ENCODE measurements at regions not wholly inside any gene's neighbourhood (a gene's known extent, or its start where the extent isn't known, plus 50 kb on each side); places are given as distances from the start of the nearest gene placed in this dataset.

DNA sequence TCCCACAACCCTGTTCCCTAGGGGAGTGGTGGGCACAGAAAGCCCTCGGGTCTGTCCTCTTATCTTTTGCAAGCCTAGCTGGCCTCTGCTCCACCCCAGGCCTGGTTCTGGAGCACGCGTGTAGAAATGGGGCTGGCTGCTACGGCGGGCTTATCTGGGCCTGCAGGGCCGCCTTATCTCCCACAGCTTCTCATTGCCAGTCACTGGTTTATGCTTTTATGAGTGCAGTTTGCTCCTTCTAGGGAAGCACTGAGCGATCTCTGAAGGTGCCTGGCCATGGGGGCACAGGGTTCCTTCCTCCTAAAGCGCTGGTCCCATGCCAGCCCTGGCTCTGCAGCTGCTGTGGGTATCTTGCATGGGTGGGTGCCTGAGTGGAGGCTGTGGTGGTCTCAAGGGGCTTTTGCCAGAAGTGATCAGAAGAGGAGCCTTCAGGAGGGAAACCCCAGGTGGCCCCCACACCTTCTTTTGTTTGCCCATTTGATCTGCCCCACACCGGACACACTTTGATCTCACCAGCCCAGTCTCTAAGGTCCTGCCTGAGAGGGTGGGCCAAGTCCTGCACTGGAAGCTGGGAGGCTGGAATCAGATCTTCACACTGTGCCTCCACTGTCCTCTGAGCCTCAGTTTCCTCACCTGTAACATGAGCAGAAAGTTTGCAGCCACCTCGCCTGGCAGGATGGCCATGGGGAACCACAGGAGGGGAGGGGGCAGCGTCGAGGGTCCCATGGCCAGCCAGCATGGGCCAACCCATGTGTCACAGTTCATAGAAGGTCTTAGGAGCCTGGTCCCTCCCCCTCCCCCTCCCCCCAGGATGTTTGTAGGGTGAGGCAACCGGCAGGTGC, 86.6 kb upstream of the FGF3 start:
- no peak for DNase-seq

DNA sequence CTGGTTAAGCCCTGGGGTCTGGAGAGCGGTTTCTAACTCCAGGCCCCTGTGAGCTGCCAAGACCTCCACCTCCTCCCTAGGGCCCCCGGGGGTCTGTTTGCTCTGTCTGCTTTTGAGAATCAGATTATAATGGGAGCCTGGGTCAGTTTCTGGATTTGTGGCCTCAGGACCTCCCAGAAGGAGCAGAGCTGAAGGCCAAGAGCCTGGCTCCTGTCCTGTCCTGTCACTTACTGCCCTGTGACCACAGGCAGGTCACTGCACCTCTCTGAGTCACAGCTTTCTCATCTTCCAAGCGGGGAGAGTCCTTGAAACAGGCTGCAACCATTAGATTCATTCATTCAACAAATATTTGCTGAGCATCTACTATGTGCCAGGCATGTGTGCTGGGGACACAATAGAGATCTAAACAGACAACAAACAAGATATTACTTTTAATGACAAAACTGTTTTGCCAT, 87.3 kb upstream of the FGF3 start:
- no peak for DNase-seq

DNA sequence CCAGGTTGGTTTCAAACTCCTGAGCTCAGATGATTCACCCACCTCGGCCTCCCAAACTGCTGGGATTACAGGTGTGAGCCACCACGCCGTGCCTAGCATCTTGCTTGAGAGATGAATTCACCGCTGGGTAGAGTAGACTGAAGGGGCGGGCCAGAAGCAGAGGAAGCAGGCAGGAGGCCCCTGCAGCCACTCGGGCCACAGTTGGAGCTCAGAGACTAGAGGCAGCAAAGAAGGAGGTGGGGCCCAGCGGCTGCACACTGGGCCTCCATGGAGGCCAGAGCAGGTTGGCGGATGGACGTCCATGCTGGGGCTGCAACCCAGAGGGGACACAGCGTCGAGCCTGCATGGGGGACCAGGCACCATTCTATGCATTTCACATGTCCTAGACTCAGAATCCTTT, 88.4 kb upstream of the FGF3 start:
- no peak for DNase-seq

DNA sequence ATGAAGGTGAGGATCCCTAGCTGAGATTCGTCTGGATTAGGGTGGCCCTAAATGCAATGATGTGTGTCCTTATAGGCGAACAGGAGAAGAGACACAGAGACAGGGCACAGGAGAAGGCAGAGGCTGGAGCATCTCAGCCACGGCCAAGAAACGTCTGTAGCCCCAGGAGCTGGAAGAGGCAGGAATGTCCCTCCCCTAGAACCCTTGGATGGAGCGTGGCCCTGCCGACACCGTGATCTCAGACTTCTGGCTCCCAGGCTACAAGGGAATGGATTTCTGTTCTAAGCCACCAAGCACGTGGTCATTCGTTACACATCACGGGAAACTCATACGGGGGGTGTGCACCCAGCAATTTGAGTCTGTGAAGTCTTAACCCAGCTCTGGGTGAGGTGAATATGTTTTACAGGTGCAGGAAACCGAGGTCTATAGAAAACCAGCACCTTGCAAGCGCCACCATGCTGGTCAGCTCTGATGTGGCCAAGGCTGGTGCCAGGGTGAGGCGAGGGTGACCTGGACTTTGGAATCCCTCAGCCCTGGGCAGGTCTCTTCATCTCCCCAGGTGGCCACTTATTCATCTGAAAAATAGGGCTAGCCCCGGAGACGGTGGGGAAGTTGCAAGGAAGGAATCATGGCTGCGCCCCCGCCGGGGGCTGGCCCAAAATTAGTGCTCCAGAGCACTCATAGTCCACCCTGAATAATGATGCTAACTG, 89.5 kb upstream of the FGF3 start:
- DNase-seq, result no peak

DNA sequence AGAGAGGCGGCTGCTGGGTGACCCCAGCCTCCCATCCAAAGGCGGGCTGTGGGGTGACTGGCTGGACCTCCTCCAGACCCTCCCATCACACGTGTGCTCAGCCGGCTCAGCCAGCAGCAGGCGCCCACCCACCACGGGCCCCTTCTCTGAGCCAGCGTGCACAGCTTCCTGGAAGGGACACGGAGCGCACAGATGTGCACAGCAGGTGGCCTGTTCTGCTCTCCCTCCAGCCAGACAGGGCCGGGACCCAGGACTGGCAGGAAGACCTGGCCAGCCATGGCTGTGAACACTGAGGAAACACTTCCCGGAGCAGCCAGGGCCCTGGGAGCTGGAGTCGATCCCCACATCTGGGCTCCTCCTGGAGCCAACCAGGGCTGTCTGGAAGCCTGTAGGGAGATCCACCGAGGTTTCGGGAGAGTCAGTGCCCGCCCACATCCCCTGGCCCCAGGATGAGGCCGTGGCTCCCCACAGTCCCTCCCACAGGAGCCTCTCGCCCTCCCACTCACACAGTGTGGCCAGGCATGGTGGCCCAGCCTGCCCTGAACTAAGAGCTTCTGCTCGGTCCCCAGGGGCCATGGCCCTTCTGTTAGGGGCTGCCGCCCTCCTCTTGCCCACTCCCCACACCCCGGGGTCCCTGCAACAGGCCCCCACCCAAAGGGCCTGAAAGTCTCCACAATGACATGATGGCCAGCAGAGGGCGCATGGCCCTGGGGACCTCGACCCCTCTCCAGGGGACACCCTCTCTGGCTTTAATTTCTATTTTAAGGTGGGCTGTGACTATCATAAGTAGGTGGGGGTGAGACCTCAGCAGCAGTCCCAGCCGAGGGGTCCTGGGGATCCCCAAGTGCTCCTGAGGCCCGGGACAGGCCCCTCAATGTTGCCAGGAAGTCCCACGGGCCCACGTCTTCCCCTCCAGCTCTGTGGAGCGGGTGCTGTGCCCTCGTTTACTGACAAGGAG, 90.6 kb upstream of the FGF3 start:
- peak in 1 of 2 experiments; percentile 53 for DNase-seq

DNA sequence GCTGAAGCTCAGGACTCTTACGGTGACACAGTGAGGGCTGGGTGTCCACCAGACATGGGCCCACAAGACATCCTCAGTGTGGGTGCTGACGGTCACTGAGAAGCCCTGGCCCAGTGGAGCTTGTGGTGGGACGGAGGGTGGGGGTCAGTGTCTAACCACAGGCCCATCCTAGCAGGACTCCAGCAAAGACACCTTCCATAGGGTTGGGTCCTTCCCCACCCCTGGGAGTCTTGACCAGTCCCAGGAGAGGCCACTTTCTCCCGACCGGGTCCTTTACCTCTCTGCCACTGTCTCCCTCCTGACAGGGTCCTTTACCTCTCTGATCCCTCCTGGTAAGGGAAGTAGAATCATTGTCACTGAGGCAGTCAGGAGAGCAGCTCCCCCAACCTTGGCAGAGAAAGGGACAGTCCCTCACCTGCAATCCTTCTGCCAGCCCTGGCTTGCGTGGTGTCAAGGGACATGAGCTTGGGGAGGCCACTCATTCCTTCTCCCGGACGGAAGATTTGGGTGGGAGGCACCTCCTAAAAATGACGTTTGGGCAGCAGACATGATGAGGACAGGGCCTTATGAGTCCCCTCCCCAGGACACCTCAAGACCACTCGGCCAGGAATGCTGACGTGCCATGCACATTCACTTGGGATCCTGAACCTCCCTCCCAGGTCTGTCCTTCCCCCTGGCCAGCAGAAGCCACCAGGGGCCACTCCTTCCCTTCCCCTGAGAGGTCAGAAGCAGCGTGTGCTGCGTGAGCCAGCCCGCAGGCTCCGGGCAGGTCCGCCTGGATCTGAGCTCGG, 91.5 kb upstream of the FGF3 start:
- DNase-seq, result no peak

DNA sequence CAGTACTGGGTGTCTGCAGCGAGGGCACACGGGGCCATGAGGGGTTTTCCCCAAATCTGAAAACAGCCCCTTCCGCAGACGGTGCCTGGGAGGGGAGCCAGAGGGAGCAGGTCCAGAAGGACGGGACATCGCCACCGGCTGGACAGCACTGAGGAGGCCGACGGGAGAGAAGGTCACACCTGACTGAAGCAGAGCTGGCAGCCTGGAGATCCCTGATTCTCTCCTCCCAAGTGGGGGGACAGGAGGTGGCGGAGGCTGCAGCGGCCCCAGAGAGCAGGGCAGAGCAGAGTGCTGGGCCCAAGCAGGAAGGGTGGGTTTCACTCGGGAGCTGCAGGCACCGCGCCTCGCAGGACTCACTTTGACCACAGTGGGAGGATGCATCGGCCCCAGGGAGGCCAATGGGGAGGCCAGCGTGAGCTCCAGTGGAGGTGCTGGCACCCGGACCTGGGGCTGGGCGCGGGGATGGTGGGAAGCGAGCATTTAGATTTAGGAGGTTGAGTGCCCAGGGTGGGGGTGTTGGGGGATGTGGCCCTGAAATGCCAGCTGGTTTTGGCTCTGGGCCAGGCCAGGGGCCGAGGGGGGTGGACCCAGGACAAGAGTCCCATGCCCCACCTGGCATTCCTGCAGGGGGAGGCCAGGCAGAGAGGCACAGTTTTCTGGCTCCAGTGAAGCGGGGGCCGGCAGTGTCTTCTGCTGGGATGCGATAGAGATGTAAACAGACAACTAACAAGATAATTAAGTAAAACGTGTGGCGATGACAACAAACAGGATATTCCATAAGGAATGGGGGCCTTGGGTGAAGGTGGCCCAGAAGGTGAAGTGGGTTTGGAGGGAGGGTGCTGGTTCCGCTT, 92.3 kb upstream of the FGF3 start:
- no peak for DNase-seq

DNA sequence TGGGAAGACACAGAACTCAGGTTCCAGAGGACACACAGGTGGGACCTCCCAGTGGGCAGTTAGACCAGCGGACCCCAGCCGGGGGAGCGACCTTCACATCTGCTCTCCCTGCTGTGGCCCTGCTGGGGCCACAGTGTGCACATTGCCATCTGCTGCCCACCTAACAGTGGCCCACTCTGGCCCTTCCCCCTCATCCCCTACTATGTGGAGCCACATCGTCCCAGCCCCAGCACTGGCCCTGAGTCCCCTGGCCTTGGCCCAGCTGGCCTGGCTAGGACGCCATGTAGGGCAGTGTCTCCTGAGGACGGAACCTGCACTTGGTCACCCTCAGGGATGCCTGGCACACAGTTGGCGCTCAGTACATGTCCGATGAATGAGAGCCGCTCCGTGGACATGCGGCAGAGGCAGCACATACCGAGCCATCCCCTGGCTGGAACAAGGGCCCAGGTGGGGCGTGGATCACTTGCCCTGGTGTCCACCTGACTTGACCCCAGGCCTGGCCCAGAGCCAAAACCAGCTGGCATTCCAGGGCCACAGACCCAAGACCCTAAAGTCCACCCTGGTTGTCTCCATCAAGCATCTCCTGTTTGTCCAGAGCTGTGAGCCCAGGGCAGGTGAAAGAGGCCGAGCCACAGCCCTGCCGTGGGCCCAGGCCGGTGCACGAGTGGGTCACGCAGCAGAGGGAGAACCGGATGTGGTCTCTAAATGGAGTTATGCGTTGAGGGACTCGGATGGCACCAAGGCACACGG, 93.1 kb upstream of the FGF3 start:
- DNase-seq, result no peak

DNA sequence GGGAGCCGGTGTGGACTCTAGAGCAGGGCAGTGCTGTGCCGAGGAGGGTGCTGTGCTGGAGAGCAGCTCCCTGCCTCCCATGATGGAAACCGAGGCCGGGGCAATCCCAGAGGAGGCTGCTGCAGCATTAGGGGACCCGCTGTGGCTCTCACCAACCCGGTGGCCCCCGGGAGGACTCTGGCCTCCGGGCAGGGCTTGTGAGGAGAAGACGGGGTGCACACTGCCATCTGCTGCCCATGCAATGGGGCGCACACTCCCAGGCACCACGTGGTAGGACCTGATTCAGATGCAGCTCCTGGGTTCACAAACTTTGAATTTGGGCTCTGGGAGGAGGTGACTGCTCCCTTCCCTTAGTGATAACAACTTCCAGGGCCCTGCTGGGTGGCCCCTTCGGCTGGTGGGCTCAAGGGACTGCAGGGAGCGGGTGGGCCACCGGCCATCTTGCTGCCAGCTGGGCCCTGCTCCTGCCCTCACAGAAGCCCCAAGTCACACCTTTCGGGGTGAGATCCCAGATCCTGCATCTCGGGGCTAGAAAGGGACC, 93.8 kb upstream of the FGF3 start:
- no peak for DNase-seq

DNA sequence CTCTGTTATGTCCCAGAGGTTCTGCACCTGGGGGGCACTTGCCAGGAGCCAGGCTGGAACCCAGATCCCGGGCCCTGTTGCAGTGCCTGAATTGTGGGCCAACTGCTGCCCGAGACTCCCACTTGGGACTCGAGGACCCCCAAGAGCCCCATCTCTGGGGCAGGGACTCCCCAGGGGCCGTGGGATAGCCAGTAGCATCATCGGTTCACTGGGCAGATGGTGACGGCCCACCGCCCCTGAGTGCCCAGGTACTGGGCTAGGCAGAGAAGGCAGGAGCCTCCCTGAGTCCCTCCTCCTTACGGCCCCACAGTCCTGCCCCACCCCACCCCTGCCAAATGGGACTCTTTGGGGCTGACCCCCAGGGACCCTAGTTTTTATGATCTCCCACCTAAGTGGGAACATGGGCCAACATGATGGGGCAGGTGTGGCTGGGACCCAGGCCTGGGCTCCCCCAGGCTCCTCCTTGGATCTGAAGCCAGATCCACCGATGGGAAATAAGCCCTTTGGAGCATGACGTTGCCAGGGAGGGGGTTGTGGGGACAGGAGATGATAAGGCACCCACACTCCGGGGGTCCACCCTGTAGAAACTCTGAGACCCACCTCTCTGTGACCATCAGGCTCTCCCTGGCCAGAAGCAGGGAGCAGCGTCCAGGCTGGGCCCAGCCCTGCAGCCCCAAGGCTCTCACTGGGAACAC, 94.5 kb upstream of the FGF3 start:
- no peak for DNase-seq

DNA sequence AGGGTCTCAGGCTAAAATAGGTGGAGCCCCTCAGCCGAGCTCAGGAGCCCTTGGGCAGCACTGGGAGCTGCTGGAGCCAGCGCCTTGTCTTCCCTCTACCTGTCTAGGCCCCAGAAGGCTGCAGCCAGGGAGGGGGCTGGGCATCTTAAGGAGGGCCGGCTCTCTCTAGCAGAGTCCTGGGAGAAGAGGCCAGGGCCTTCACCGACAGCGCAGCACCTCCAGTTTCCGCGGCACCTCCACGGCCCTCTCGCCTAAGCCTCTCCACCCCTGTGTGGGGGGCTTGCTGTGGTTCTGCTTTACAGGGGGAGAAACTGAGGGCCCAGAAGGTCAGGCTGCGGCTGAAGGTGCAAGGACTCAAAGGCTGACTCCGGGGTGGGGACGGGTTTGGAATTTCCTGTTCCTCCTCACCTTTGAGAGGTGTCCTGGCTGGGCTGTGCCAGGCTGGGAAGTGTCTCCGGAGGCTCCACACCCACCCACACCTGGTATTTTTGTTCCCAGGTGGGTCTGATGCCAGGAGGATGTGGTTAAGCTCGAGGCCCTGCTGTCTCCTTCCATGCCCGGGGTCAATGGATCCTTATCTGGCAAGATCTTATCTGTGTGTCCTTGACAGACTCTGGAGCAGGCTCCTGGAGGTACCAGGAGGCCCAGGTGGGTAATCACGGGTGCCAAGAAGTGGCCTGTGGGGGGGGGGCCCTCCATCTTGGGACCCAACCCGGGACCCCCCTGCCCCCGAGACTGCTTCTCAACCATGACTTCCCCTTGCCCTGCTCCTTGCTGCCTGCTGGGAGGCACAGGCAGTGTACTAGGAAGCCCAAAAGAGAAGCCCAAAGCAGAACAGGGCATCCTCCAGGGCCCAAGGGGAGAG, 95.3 kb upstream of the FGF3 start:
- DNase-seq, result no peak

DNA sequence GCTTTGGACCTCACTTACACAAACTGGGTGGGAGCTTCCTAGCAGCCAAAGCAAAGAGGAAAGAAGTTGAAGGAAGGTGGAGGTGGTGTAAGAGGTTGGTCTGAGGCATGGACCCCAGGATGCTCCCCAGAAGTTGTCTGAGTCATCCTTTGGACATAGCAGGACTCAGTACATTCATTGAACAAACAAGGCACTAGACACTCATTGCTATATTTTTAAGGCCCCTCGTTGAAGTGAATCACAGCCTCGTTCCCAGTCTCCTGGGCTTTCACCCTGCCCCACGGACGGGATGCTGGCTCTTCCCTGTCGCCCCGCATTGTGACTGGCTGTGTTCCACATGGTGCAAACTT, 95.9 kb upstream of the FGF3 start:
- no peak for DNase-seq

DNA sequence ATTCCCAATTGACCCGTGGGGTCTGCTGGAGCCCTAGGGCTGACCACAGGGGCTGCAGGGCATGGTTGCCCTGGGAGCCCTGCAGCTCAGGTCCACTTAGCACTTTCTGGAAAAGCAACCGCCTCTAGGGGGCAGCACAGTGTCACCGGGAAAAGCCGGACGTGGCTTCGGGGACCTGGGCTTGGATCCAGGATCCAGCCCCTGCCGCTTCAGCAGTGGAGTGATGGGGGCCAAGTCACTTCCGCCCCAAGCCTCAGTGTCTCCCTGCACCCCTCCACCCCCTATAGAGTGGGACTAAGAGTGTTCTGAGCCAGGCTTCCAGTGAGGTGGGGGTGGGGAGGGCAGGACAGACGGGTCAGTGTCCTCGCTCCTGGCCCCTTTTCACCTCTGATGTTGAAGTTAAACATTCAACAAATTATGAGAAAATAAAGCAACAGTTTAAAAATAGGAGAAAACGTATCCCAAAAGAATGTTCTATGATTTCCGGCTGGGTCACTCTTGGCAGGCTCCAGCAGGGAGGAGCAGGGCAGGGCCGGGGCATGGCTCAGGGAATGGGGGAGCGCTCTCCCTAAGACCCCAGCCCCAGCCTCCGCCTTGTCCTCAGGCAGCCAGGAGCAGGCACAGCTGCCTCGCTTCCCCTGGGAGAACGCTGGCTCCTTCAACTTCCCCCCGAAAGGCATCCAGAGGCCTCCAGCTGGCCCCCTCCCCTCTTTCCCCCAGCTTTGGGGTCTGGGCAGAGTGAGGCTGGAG, 96.5 kb upstream of the FGF3 start:
- DNase-seq, result peak; percentile 55 to 92

DNA sequence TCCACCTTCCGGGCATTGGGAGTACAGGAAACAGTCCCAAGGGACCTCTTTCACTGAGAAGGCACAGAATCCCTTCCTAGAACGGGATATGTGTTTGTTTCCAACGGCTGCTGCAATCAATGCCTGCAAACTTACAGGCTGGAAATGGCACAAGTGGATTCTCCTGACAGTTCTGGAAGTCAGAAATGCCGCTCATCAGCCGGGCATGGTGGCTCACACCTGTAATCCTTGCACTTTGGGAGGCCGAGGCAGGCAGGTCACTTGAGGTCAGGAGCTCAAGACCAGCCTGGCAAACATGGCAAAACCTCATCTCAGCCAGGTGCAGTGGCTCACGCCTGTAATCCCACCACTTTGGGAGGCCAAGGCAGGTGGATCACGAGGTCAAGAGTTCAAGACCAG, 97.0 kb upstream of the FGF3 start:
- DNase-seq, result peak in 1 of 2 experiments; percentile 63

DNA sequence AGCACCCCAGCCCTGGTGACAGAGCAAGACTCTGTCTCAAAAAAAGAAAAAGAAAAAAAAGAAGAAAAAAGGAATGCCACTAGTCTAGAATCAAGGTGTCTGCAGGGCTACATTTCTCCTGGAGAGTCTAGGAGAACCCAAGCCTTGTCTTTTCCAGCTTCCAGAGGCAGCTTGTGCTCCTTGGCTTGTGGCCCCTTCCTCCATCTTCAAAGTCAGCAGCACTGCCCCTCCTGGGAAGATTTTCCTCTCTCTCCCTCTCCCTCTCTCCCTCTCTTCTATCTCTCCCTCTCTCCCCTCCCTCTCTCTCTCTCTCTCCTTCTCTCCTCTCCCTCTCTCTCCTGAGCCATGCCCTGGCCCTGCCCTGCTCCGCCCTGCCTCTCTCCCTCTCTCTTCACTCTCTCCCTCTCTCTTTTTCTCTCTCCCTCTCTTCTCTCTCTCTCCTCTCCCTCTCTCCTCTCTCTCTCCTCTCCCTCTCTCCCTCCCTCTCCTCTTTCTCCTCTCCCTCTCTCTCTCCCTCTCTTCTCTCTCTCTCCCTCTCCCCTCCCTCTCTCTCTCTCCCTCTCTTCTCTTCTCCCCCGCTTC, 97.7 kb upstream of the FGF3 start:
- DNase-seq, result no peak

DNA sequence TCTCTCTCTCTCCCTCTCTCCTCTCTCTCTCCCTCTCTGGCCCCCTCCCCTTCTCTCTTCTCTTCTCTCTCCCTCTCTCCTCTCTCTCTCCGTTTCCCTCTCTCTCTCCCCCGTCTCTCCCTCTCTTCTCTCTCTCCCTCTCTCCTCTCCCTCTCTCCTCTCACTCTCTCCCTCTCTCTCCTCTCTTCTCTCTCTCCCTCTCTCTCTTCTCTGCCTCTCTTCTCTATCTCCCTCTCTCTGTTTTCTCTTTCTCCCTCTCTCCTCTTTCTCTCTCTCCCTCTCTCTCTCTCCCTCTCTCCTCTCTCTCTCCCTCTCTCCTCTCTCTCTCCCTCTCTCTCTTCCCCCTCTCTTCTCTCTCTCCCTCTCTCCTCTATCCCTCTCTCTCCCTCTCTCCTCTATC, 98.3 kb upstream of the FGF3 start:
- DNase-seq, result no peak

DNA sequence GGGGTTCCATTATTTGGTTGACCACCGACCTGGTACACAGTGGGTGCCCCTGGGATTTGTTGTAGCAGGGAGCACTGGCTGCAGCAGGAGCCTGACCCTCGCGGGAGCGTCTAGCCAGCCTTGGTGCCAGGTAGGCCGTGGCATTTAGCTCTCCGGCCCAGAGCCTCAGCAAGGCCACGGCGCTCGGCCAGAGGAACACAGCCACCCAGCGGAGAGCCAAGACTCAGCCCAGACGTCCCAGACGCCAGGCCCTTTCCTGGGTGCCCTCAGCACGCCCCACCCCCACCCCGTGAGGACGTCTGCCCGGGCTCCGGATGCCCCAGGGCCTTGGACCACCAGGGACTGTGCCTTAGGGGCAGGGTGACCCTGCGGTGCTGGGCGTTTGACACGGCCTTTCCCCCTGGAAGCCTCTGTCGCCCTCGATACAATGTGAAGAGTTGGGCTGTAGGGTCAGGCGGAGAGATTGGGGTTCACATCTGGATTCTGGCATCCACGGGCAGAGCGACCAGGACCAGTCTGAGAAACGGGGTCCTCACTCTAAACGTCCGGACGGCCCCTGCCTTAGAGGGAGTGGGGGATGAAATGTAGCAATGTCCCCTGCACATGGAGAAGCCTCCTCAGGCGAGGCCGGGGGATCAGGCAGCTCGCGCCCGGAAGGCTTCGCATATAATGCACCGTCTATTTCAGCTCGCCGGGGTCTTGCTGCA, 99.2 kb upstream of the FGF3 start:
- no peak for DNase-seq
